Inferior parietal cortex (tissue), 1 donor: ENCODE measurements at regions not wholly inside any gene's neighbourhood (a gene's known extent, or its start where the extent isn't known, plus 50 kb on each side); places are given as distances from the start of the nearest gene placed in this dataset.

Experiments
- DNase-seq: peaks from one replicate; pipeline ENCODE4 v3.0.0-alpha.2; 2016; ENCODE audit errors: extremely low spot score

DNA sequence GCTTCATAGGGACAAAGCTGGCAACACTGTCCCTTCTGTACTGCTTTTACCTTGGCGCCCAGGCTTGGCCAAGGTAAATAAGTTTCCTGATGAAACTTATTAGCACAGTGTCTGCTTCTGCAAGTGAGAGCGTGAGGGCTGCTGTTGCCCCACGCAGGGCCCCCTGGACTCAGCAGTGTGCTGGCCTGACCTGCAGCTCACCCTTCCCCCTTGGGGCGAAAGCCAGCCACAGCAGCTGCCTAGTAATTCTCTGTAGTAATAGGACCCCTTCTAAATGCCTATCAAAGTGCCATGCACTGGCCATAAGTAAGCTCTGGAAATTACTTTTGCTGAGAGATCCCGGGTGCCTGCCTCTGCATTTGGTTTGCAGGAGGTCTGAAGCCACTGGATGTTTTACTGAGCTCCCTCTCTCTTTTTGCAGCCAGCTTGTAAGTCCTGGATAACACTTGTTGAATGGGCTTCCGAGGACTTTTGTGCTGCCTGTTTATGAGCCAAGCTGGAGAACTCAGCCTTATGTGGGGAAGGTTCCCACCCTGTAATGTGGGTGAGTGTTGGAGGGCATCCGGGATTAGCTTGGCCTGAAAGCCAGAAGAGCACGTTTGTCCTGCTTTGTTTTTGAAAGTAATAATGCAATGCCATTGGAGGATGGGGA lies 293.9 kb downstream of the C7orf25 start:
- no peak for DNase-seq

DNA sequence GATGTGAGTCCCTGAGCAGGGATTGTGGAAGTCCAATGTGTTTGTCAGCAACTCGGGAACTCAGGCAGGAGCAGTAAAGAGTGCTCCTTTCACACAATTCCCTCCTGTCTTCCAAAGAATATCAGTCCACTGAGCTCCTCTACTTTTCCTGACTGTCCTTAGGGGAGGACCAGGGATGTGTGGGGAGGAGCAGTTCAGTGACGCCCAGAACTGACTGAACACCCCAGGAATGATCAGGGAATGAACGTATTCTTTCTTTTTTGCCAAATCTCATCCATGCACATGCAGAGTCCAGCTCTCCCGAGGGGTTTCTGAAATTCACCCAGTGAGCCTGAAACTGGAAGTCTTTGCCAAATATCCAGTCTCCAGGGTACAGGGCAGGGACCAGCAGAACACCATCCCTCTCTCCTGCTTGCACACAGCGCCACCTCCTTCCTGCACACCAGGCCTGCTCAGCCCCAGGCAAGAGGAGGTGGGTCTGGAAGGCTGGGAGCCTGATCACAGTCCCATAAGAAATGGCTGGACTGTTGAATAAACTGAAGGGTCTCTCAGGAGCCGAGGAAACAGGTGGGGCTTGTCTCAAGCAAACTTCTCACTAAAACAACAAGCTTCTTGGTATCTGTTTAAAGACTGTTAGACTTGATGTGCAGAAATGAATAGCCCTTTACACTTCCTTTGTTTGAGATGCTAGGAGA lies 294.7 kb downstream of the C7orf25 start:
- DNase-seq = no peak

DNA sequence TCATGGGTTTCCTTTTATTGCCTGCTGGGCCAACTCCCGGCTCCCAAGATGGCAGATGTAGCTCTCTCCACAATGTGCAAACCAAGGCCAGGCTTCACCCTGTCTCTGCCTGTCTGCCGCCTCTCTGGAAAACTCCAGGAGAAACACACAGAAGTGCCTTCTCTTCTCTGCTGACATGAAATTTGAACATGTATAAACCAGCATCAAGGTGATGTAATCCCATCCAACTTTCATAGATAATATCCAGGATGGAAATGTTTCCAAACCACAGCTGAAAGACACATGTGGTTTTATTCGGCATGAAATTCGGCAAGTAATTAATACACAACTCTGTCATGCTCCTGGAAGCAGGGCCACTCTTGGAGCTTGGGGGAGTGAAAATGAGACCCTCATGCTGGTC lies 297.2 kb downstream of the C7orf25 start:
- no peak for DNase-seq

DNA sequence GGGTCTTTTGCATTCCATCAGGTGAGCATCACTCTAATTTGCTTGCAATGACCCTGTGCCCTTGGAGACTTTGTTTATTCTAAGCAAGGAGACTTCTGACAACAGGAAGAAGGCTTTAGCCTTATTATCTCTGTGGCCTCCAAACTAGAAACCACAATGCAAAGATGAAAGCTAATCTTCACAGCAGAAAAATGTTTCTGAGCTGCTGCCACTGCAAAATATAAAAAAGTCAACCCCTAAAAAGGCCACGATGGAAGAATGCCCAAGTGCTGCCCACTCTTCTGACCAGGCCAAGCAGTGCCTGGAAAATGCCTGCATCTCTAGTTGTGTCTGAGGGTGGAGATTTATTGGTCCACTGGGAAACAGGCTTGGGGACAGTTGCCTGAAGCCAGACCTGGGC lies 299.9 kb downstream of the C7orf25 start:
- DNase-seq = no peak

DNA sequence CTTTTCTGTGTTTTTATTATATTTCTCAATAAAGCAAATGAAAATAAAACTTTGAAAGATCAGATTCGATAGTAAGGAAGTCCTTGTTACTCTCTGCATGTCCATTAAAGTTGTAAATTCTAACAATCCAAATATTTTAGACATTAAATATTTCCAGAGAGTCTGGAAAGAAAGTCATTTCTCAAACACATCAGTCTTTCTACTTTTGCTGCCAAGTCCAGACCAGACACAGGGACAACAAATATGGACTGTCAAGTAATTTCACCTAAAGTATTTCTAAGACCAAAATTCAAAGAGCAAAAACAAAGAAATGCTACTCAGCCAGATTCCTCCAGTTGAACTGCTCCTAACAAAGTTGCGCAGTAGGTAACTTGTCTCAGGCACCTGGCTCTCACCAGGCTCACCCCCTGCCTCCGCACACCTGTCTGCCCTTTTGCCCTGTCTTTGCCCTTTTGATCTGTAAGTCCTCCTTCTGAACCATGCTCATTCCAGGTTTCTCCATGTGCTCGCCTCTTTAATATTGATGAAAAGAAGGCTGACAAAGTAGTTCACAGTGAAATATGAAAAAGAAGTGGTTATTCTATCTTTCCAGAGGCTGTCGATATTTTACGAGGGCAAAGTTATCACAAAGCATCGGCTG lies 300.5 kb downstream of the C7orf25 start:
- no peak for DNase-seq

DNA sequence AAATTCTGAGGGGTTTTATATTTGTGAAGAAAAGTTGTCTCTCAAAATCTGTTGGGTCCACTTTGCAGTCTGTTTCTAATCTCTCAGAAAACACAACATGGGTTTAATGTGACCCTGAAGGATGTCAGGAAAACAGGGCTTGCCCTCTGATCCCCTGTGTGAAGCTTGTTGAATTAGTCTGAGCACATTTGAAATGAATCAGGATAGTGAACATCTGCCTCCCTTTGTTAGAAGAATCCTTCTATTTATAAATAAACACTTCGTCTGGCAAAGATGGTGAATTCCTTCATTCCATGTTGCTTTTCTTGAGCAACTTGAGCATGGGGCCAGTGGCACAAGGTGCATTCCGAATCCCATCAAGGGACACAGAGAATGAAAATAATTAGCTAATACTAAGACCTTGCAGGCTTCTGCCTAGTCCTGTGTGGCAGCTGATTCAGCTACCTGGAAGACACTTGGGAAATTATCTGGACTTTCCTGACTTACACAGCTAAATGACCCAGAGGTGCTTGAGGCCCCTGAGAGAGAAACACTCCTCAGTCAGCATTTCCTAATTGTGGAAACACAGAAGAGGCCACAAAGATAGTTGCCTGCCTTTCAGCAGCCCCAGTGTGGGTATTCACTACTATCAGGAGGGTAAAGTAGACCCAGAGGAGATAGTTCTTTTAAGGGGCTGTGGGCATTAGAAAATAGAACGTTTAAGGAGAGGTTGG lies 305.5 kb downstream of the C7orf25 start:
- DNase-seq = no peak

DNA sequence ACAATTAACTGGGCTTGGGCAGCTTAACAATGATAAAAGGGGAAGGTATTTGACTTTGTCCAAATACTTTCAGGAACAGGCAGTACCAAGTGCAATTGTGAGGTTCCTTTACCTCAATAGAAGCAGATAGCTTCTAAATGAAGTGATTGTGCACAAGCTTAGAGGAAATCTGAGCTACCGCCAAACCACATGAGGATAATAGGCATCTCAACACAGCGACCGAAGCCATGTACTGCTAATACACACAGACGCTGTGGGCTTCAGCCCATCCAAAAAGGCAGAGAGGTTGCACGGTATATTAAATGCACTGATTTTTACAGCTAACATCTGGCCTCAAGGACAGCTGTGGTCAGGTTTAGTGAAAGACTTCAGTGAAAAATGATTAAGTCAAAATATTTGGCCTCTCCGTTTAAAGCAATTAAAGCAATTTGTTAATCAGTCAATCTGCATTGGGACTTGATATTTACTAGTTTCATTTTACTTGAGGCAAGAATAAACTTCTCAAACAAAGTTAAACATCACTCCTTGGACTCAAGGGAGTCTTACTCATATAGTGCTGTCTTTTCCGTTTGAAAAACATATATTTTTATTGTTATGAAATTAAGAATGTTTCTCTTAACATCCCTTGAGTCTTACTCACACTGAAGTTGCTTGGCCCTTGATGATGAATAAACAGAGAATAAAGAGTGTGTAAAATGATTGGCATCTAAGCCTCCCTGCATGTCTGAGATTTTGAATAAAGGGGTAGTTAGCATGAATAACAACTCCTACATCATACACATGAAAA lies 306.3 kb downstream of the C7orf25 start:
- no peak for DNase-seq

DNA sequence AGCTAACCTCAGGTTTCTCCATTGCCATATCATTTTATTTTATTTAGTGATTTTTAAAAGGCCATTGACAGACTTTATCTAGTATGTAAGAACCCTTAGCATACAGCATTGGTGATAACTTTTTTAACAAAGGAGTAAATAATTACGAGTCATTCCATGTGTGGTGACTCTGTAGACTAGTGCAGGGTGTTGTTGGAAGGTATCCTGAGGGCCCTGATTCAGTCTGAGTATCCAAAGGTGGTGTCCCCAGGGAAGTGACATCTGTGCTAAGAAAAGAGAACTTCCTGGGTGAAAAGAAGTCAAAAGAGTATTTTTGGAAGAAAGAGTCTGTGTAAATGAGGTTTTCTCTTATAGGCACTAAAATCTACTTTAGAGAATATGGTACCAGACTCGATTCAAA lies 308.4 kb downstream of the C7orf25 start:
- no peak for DNase-seq

DNA sequence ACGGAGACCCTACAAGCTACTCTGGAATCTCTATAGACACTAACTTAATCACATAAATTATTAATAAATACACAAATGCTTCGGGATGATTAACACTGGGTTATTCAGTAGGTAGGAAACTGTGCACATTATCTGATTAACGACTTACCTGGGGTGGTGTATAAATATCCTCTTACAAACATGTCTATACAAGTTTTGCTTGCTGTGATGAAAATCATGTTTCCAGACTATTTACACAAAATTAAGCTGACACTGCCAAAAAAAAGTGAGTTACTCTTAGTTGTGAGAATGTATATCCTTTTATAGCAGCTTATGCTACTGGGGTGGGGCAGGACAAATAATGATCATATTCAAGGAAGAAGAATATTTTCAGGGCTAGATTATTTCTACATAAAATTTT lies 314.6 kb downstream of the C7orf25 start:
- no peak for DNase-seq

DNA sequence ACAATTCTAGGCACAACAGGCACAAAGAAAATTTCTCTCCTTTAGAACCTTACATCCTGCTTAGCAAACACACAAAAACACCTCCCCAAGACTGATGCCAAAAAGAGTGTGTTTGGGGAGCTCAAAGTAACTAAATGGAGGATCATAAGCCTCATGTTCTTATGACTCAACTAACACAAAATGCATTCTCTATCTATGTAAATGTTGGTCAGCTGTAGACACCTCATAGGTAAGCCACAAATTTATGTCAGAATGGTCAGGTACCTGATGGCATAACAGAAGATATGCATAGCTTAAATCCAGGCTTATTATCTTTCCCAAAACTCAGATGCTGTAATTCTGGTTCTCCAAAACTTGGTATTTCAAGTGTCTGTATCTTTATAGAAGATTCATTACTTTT lies 315.1 kb downstream of the C7orf25 start:
- DNase-seq = no peak

DNA sequence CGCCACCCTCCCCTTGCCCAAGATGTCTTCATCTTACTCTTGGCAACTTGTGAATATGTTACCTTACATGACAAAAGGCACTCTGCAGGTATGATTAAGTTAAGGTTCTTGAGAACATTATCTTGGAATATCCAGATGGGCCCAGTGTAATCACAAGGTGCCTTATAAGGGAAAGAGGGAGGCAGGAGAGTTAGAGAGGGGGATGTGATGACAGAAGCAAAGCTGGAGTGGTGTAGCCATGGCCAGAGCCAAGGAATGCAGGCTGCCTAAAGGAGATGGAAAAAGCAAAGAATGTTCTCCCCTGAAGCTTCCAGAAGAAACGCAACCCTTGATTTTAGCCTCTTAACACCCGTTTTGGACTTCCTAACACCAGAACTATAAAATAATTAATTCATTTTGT lies 318.0 kb downstream of the C7orf25 start:
- DNase-seq = no peak

DNA sequence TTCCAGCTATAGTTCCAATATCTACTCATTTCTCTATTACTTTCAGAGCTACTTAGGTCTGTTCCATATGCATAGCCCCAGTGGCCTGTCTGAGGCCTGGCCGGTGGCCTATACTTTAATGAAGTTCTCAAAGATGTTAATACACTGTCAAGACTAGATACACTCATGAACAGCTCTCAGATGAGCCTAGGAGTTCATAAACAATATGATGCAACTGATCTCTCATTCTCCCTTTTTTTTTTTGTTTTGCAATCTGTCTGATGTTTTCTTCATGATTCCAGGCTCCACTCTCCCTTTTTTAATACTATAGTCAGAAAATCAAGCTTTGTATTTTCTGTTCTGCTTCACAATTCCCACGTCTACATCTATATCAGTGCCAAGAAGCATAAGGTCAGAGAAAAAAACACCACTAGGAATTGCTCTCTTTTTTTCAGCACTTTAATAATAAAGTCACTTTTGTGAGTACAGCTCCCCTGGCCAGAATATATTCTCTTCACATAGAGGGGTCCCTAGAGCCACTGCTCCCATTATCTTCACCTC lies 321.0 kb downstream of the C7orf25 start:
- DNase-seq = no peak

DNA sequence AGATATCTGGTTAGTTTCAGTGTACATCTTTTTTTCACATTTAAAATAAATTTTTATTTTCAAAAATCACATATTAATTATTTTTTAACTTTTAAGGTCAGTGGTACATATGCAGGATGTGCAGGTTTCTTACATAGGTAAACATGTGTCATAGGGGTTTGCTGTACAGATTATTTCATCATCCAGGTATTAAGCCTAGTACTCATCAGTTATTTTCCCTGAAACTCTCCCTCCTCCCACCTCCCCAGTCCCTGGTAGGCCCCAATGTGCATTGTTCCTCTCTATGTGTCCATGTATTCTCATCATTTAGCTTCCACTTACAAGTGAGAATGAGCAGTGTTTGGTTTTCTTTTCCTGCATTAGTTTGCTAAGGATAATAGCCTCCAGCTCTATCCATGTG lies 323.0 kb downstream of the C7orf25 start:
- DNase-seq = no peak

DNA sequence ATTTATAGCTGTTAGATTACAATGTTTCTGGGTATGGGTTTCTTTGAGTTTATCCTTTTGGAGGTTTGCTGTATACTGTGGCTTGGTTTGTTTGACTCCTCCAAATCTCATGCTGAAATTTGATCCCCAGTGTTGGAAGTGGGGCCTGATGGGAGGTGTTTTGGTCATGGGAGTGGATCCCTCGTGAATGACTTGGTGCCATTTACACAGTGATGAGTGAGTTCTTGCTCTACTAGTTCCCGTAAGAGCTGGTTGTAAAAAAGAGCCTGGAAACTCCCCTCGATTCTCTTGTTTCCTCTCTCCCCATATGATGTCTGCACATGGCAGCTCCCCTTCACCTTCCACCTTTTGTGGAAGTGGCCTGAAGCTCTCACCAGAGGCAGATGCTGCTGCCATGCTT lies 324.1 kb downstream of the C7orf25 start:
- DNase-seq = no peak

DNA sequence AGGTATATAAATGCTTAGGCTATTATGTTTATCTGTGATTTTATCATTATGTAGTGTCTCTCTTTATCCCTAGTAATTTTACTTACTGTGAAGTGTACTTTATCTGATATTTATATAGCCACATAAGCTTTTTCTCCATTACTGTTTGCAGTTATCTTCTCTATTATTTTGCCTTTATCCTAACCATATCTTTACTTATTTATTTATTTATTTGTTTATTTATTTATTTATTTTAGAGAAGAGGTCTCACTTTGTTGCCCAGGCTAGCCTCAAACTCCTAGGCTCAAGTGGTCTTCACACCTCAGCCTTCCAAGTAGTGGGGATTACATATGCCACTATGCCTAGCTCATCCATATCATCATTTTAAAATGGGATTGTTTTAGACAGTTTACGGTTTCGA lies 331.8 kb downstream of the C7orf25 start:
- no peak for DNase-seq

DNA sequence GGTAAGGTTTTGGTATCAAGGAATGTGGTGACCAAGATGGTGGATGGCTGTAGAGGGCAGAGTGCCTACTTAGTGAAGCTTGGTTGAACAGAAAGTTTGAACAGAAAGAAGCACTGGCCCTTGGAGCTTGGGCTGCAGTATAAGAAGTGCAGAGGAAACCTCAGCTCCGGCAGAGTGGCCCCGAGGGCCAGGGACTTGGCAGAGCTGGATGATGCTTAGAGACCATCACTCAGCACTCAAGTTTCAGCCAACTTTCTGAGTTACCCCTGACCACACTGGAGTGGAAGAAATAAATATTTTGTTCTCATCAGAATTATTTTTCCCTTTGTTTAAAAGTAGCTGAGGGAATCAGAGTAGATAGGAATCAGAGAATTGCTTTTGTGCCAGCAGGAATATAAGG lies 336.7 kb downstream of the C7orf25 start:
- DNase-seq = no peak

DNA sequence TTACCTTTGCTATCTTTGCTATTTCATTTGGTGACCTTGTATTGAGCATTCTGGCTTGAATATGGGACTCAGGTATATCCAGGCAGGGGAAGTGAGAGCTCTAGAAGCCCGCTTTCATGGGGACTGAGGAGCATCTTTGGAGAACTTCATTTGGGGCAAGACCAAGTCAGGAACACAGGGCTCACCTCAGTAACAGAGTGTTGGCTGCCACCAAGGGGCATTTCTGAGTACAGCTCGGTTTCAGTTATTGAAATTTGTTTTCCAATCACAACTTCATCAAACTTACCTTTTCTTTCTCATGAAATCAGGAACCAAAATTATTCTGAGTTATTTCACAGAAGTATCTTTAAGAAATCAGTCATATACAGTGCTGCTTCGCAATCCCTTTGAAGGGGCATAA lies 337.2 kb downstream of the C7orf25 start:
- no peak for DNase-seq

DNA sequence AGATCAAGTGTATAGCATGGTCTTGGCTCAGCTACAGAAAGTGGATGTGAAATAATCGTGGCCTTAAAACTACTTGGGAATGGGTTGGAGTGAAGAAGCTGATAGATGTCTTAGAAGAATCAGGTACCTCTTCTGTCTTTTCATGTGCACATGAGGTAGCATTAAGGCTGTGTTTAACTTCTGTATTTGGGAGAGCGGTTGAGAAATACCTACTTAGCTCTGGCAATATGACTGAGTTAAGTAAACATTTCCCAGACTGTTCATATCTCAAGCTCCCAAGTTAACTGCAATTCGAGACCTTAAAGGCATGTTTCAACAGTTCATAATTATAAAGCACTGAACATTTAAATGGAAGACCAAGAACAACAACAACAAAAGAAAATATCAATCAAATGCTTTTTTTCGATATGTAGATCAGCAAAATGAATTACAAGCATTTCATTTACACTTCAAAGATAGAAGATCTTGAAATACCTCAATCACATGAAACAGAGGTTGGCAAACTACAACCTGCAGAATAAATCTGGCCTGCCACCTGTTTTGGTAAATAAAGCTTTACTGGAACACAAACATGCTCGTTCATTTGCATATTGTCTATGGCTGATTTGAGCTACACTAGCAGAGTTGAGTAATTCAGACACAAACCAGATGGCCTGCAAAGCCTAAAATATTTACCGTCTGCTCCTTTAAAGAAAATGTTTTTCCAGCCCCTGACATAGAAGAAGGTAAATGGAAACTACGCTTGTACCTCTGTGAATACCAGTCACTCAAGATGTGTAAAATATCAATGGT lies 337.1 kb upstream of the GLI3 start:
- DNase-seq = no peak

DNA sequence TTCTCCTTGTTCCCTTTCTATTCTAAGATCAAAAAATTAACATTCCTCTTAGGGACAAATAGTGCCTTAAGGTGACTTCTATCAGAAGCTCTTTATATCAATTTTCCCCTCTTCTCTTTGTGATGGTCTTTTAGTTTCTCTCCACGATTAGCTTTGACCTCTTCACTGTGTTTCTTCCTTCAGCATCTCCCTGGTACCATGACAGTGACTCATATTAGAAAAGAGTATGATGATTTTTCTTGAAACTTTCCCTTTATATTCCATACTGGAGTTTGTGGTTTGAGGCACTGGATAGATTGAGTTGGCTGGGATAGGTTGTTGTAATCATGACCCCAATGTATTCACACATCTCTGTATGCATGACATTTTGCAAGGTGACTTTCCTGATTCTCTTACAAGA lies 335.6 kb upstream of the GLI3 start:
- no peak for DNase-seq

DNA sequence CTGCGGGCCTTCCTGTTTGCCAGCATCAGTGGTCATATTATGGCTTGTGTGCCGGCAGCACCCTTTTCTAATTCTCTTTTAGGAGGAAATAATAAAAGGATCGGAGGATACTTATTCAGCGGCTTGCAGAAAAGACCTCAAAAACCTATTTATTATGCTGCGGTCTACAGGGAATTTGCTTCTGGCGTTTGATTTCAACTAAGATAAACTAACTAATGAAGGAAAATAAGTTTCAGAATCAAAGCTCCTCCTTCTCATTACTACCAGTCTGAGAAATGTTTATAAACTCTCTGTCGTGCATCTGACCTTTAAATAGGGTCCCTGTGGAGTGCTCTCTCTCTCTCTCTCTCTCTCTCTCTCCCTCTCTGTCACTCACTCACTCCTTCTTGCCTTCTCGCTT lies 335.0 kb upstream of the GLI3 start:
- DNase-seq = no peak

DNA sequence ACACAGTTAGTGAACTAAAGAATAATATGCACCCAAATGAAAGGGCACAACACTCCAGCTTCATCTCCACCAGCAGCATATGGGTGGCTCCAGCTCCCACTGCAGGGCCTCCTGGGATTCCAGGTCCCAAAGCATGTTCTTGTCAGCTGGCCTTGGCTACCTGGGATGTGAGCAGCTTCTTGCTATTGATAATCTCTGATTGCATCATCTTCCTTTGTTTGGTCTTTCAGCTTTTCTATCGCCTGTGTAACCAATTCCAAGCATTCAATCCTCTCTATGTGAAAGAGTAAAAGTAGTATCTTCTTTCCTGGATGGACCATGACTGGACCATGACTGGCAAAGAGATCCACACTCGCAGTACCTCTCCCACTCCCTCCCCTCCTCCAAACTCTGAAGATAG lies 333.9 kb upstream of the GLI3 start:
- no peak for DNase-seq
